Ishikawa (cell line): ENCODE measurements at regions not wholly inside any gene's neighbourhood (a gene's known extent, or its start where the extent isn't known, plus 50 kb on each side); places are given as distances from the start of the nearest gene placed in this dataset.

Experiments
- CEBPB ChIP-seq: IDR thresholded peaks from 2 replicates; pipeline ENCODE4 v1.6.1; 2012
- CREB1 ChIP-seq: IDR thresholded peaks from 2 replicates; pipeline ENCODE4 v1.6.1; 2012; ENCODE audit warnings: low read depth
- EGR1 ChIP-seq: IDR thresholded peaks from 2 replicates; pipeline ENCODE4 v1.6.1; 2012
- EP300 ChIP-seq: IDR thresholded peaks from 2 replicates; pipeline ENCODE4 v1.6.1; 2012; ENCODE audit warnings: borderline replicate concordance
- FOXM1 ChIP-seq: IDR thresholded peaks from 2 replicates; pipeline ENCODE4 v1.6.1; 2012; ENCODE audit warnings: low read depth, borderline replicate concordance
- MAX ChIP-seq: IDR thresholded peaks from 2 replicates; pipeline ENCODE4 v1.6.1; 2012
- NFIC ChIP-seq: IDR thresholded peaks from 2 replicates; pipeline ENCODE4 v1.6.1; 2012
- RAD21 ChIP-seq: IDR thresholded peaks from 2 replicates; pipeline ENCODE4 v1.6.1; 2012; ENCODE audit warnings: low read depth
- REST ChIP-seq: IDR thresholded peaks from 2 replicates; pipeline ENCODE4 v1.6.1; 2012; ENCODE audit warnings: low read depth, mild to moderate bottlenecking
- TAF1 ChIP-seq: IDR thresholded peaks from 2 replicates; pipeline ENCODE4 v1.6.1; 2012; ENCODE audit warnings: low read depth, mild to moderate bottlenecking
- TCF12 ChIP-seq: IDR thresholded peaks from 2 replicates; pipeline ENCODE4 v1.6.1; 2012; ENCODE audit warnings: low read depth
- TEAD4 ChIP-seq: IDR thresholded peaks from 2 replicates; pipeline ENCODE4 v1.6.1; 2012
- YY1 ChIP-seq: IDR thresholded peaks from 2 replicates; pipeline ENCODE4 v1.6.1; 2012; ENCODE audit warnings: low read depth
- ZBTB7A ChIP-seq: IDR thresholded peaks from 2 replicates; pipeline ENCODE4 v1.6.1; 2012; ENCODE audit warnings: low read depth
- TF ChIP-seq, protein P1 (sequence below): IDR thresholded peaks from 2 replicates; pipeline ENCODE4 v1.6.1; 2012

DNA sequence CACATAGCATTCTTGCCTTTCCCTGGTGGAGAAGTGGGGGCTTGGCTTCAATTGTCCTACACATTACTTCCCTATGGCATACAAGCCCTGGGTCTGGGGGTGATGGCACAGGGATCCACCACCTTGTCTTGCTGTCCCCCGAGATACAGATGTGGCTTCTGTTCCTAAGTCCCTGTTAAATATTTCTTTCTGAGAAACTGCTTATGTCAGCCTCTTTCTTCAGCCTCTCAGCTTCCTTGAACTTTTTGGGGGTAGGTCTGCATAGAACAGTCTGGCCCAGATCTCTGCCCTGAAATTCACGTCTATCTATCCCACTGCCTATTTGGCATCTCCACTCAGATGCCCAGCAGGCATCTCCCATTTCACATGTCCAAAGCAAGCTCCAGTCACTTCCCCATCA lies 177.4 kb downstream of the SCP2D1 start:
- no peak for TF ChIP-seq CREB1
- TF ChIP-seq REST: no peak

DNA sequence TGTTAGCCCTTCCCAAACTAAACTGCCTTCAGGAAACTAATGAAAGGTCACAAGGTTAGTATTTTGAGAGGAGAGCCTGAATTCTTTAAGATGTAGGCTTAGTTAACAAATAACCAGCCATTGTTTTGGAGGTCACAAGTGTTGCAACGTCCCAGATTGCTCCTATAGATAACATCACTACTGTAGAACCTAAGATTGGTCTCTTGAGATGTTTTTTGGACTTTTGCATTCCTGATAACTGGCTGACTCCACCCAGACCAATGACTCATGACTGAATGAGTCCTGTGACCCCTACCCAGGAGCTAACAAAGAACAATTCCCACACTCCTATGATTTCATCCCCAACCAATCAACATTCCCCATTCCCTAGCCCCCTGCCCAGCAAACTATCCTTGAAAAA lies 178.8 kb downstream of the SCP2D1 start:
- TF ChIP-seq REST: no peak
- no peak for TF ChIP-seq RAD21
- TF ChIP-seq ZBTB7A: no peak
- TF ChIP-seq FOXM1: no peak
- no peak for TF ChIP-seq NFIC
- TF ChIP-seq CEBPB: no peak
- TF ChIP-seq TCF12: no peak
- TF ChIP-seq TEAD4: no peak
- no peak for TF ChIP-seq MAX
- no peak for TF ChIP-seq EP300
- TF ChIP-seq, protein P1, sequence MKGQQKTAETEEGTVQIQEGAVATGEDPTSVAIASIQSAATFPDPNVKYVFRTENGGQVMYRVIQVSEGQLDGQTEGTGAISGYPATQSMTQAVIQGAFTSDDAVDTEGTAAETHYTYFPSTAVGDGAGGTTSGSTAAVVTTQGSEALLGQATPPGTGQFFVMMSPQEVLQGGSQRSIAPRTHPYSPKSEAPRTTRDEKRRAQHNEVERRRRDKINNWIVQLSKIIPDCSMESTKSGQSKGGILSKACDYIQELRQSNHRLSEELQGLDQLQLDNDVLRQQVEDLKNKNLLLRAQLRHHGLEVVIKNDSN: no peak
- TF ChIP-seq CREB1: no peak
- no peak for TF ChIP-seq TAF1
- no peak for TF ChIP-seq YY1

GRCh38 chr20:18995455-18995854 lies 181.9 kb downstream of the SCP2D1 start:
- TF ChIP-seq REST: no peak
- no peak for TF ChIP-seq MAX
- TF ChIP-seq TCF12: no peak
- TF ChIP-seq ZBTB7A: no peak

DNA sequence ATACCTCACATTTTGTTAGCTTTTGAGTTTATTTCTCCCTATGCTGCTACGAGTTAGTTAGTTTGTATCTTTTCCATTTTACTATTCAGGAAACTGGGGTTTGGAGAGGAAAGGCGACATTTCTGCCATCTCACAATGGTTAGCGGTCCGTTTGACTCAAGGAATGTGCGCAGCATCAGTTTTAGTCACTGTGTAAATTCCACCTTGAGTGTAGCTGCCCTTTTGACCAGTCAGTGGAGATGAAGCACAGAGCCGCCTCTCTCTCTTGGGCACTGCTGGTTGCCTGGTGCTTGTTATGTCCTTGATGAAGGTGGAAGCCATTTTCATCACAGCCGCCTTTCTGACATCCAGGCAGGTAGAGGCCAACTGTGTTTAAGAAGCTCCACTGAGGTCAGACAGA lies 185.5 kb downstream of the SCP2D1 start:
- TF ChIP-seq NFIC: no peak
- TF ChIP-seq FOXM1: no peak
- no peak for TF ChIP-seq TEAD4
- no peak for TF ChIP-seq EGR1
- no peak for TF ChIP-seq TCF12
- no peak for TF ChIP-seq MAX
- TF ChIP-seq REST: no peak
- TF ChIP-seq TAF1: no peak

- TF ChIP-seq EGR1 (no peak), REST (no peak), MAX (no peak), YY1 (no peak), CREB1 (no peak), TCF12 (no peak)
- TF ChIP-seq, protein P1: no peak
These were observed 186.5 kb downstream of the SCP2D1 start for GRCh38 chr20:19000078-19000477.
